ENCODE measurements at regions not wholly inside any gene's neighbourhood (a gene's known extent, or its start where the extent isn't known, plus 50 kb on each side); places are given as distances from the start of the nearest gene placed in this dataset.

DNA sequence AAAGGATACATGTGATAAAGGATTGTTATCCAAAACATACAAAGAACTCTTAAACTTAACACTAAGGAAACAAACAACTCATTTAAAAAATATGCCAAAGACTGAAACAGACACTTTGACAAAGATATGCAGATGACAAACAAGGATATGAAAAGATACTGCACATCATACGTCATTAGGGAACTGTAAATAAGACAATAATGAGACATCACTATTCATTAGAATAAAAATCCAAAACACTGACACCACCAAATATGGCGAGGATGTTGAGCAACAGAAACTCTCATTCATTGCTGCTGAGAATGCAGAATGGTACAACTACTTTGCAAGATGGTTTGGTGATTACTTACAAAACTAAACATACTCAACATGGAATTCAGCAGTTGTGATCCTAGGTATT lies 156.5 kb upstream of the FOXA2 start:
- no peak for DNase-seq (ENCODE audit: low spot score)

DNA sequence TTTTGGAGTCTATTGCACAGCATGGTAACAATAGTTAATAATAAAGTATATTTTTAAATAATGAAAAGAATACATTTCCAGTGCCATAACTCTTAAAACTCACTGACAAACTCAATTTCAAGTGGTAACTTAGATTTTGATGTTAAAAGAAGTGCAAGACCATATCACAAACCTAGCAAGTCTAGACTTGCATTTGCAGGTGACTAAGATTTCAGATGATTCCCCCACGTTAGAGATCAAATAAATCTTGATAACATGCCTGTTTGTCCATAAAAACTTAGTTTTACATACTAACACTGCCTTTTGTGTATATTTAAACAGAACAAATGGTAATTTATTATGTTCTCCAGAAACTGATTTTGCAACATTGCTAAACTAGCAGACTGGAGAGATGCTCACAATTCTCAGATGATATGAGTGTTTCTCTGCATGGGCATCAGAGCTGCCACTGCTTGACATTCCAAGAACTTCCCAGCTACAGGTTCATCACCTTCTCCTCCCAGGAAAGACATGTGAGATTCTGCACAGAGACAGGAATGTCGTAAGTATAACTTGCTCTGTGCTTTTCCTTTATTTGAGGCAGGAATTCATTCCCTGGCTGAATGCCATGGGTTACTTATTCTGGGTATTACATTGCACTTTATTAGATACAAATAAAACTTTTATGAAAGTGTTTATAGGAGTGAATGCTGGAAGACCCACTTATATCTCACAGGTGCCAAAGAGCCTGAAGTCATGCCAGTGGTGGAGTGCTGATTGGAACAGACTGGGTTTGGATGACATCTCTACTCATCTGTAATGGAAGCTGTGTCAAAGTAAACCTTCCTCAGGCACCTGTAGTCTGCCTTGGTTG lies 160.2 kb upstream of the FOXA2 start:
- DNase-seq (ENCODE audit: low spot score) = no peak

DNA sequence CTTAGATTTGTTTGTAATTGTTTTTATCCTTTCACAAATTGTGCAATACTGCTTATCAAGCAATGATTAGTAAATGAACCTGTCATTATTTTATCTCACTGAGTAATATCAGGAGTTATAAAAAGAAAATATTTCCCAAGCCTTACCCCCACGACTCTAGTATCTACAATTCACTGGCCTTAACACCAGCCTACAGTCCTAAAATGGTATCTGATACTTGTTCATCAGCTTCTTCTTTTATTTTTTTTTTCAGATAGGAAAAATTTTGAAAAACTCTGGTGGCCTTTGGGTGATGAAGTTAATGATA lies 160.8 kb upstream of the FOXA2 start:
- no peak for DNase-seq (ENCODE audit: low spot score)

DNA sequence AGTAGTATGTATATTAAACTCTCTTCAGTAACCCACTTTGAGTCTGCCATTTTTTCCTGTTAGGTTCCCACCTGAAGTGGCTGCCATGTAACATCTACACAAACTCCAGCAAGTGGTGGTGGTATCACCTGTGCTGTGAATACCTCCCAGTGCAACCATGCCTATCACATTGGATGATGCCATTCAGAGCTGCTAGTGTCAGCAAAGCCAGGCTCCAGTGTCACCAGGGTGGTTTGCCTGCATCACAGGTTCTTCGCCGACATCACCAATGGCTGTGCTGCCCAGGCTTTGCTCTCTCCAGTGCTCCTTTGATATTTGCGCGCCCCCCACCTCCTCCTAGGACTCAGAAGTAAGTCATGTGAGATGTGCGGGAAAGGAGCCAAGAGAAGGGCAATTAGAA lies 162.6 kb upstream of the FOXA2 start:
- DNase-seq (ENCODE audit: low spot score) = no peak

DNA sequence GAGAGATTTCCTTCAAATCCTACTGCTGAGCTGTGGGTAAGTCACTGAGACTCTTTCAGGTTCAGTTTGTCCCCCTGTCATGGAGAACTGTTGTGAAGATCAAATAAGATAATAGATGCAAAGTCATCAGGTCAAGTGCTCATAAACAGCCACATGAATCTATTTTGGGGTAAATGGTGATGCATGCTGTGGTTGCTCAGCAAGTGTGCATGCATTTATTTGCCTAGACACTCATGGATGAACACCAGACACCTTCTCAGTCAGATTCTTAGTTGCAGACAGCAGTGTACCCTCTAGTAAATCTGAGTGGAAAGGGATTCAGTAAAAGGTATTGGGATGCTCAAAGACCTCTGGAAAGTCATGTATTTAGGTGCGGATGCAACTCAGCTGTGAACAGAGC lies 168.0 kb upstream of the FOXA2 start:
- DNase-seq (ENCODE audit: low spot score) = no peak

DNA sequence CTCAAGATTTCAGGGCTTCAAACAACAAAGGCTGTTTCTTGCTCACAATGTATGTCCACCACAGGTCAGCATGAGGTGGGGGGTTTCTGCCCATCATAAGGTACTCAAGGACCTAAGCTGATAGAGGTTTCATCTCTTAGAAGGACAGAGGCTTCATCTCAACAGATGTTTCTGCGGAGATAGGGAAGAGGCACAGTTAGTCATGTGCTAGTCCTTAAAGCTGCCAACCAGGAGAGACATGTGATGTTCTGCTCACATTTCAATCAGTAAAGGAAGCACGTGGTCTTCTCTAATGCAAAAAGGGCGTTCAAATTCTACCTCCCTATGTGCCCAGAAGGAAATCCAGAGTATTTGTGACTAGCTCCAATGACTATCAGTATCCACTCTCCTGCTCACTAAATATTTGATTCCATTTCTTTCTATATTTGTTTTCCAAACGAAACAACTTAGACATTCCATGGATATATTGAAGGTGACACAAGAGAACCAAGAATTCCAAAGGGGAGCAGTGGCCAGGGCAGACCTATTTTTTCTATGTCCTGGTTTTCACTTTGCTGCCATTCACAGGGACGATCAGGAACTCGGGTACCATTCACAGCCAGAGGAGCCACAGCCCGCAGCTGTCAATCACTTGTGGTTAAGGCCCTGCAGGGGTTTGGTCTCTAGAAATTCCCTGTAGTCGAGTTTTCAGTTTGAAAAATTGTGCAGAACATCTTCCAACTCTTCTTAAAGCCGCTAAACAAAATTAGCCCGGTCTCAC lies 173.2 kb upstream of the FOXA2 start:
- no peak for DNase-seq (ENCODE audit: low spot score)

DNA sequence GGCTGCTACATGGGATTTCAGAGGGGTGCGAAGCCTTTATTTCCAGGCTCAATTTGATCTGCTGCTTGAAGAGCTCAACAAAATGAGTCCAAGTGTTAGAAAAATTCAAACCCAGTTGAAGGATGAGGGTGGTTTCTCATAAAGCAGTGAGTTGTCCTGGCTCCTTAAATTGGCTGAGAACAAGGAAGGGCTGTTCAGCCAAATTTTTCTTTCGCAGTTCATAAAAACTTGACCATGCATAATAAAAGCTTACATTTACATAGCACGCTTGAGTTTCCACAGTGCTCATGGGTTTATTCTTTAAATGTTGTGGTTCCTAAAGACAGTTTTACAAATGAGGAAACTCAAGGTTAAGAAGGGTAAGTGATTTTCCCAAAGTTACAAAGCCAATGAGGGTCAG lies 174.4 kb upstream of the FOXA2 start:
- no peak for DNase-seq (ENCODE audit: low spot score)

DNA sequence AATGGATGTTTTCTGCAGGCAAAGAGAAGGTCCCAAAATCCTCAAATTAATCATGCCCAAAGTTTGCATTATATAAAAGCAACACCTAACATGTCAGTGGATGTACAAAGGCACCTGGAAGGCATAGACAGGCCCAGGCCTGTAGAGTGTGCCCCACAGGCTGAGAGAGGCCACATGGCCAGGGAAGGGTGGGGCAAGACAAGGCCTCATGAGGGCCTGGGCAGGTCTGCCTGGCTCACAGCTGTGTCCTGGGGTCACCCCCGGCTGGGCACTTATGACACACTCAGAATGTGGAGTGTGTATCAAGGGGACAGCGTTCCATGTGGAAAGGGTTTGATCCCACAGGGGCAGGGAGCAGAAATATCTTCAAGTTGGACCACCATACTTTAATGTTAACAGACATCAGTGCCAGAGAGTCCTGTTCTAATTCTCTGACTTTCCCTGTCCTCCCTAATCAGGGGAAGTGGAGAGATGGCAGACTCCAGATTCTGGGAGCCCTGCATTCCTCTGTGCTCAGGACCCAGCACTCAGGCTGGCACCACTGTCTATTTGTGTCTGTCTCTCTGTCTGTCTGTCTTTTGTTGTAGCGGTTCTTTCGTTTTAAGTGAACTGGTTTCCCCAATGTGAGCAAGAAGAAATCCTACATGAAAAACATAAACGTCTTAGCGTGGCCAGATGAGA lies 178.3 kb upstream of the FOXA2 start:
- DNase-seq (ENCODE audit: low spot score) = no peak

DNA sequence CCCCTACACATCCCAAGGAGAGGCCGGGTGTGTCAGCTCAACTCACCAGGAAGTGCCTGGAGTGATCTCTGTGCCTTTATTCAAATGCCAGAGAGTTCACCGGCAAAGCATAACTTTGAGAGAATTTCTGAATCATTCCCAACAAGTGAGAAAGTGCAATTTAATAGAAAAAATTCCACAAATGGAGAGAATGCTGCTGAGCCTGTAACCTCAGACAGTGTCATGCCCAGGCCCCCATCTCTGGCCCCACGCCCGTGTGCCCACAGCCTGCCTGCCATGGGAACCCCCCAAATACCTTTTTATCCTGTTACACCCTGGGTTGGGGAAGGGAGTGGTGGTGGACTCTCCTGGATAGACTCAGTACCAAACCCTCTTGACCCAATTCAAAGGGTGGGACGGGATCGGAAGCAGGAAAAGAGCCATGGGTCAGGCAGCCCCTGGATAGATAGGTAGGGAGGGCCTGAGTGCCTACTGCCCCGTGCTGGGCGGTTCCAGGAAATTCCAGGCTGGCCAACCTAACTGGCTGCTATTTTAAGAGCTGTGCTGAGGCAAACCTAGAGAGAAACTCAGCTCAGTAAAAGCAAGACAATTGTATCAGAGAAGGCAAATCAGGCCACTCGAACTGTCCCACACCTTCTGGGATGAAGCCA lies 179.0 kb upstream of the FOXA2 start:
- DNase-seq (ENCODE audit: low spot score) = no peak

DNA sequence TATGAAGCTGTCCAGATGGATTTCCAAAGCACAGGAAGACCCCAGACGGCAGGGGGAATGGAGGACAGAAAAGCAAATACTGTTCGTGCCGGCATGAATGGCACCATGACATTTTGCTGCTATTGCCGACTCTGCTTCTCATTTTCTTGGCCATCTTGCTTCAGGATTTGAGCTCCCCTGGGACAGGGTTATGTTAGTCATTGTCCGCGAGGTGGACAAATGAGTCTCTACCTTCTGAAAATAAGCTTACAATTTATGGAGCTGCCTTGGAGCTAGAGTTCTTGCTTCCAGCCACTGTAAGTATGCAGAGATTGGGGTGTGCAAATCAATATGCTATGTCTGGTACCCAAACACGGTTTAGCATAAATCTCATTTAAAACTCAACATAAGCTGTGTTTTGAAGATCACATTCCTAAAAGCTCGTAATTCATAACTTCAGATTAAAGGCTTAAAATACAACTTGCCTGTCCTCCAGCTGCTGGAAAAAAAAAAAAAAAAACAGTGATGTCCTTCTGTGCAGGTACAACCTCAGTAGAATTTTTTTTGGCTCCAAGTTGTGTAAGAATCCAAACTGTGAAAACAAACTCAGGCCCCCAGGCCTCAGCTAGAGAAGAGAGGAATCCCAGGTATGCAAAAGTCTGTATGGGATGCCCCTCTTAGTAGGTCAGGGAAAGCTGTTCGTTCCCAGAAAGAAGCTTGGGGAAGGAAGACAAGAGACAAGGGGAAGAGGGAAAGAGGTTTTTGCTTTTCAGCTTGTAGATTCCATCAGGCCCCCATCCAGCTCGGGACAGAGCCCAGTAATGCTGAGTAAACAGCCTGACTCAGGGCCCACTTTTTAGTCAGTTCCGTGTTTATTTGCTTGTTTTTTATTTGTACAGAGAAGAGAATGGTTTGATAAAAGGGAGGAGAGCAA lies 184.2 kb upstream of the FOXA2 start:
- no peak for DNase-seq (ENCODE audit: low spot score)

DNA sequence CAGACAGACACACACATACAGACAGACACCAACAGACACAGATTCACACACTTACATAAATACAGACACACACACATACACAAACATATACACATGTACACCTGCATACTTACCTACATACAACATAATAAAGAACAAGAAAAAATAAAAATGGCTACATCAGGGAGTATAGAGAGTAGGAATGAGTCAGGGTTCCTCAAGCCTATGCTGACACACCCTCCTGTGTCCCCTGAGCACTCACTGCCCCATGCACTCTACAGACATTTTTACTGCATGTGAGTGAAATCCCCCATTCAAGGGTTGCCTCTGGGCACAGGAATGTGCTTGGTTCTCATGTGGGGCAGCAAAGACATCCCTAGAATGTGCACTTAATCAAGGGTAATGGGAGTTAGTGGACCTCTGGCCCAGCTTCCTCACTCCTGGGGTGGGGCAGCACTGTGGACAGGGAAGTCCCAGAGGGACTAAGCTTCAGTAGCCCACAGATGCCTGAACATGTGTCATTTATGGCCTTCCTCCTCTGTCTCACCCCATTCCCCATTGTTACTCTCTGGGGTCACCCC lies 185.9 kb upstream of the FOXA2 start:
- no peak for DNase-seq (ENCODE audit: low spot score)

DNA sequence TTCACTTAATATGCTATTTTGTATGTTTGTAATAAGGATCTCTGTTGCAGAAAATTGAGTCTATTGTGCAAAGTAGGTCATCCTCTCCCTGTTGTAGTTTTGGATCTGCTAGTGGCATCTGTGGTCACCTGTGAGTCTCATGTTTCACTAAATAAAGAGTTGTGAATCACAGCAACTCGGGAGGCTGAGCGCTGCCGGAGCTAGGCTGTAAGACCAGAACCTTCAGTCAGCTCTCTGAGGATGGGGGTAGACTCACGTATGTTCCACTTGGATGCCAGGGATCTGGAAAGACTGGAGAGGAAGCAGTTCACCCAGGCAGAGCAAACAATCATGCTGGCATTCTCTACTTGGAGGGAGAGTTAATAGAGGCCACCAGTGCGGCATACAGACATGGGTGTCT lies 187.3 kb upstream of the FOXA2 start:
- no peak for DNase-seq (ENCODE audit: low spot score)

DNA sequence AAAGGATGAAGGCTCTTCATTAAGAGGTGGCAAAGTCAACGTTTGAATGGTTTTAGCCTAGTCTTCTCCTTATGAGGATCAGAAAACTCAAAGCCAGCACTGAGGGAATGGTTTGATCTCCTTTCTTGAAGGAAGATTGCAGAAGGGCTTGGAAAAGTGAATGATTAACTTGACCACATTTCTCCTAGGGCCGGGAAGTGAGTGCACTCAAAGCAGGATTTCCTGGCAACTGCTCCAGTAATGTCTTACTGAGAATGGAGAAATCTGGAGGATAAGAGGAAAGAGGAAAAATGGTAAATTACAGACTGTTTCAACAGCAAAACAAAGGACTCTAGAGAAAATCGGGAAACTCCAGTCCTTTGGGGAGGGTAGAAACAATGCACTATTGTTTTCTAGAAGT lies 189.0 kb upstream of the FOXA2 start:
- no peak for DNase-seq (ENCODE audit: low spot score)

DNA sequence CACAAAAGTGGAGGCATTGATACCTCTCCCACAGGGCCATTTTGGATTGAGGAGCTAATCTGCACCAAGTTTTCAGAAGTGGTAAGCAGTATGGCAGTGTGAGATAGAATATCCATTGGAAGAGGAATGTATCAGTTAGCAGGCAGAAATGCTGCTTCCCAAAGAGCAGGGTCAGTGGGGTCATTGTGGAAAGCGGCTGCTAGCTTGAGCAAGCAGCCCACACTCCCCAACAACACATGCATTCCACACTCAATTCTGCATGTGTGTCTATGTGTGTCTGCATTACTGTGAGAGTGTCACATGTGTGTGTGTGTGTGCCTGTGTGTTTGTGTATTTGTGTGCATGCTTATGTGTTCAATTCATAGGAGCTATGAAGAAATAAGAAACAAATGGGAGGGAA lies 190.9 kb upstream of the FOXA2 start:
- DNase-seq (ENCODE audit: low spot score) = no peak

DNA sequence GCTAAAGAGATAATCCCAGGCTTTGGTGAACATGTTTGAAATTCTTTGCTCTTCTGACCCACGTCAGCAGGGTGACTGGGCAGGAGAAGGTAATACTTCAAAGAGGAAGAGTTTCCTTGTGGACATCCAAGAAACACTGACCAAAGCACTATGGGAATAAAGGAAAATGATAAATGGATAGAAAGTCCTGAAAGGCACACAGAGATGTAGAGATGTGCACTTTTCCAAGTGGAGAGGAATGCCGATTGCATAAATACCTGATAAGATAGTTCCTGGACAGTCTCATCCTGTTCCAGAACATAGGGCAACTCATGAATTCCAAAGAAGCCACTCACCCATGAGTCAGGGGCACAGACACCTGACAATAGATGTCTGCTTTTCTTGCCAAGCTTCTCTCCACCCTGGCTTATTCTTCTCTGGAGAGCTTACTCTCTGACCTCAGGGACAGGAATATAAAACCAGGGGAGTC lies 191.3 kb upstream of the FOXA2 start:
- no peak for DNase-seq (ENCODE audit: low spot score)

DNA sequence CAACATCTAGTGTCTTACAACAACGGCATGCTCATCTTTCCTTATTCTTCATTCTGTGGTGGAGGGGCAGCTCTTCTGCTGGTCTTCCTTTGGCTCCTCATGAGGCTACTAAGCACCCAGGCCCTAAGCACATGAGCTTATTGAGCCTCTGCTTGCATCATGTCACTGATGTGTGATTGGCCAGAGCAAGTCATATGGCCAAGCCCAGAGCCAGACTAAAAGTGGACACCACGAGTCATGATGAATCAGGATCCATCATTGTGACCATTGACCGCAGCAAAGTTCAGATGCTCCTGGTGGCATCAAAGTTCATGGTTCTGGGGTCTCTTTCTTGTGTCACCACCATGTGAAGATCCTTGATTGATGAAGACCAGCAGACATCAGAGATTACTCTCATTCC lies 192.0 kb upstream of the FOXA2 start:
- DNase-seq (ENCODE audit: low spot score) = no peak

DNA sequence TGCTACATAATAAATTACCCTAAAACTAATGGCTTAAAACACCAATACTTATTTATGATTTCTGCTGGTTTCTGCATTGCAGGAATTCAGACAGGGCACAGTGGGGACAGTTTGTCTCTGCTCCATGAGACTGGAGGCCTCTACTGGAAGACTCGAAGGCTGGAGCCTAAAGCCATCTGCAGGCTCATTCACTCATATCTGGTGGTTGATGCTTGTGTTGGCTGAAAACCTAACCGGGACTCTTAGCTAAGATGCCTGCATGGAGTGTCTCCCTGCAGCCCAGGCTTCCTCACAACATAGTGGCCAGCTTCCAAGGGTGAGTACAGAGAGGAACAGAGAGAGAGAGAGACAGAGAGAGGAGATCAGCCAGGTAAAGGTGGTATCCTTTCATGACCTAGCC lies 195.5 kb upstream of the FOXA2 start:
- no peak for DNase-seq (ENCODE audit: low spot score)

DNA sequence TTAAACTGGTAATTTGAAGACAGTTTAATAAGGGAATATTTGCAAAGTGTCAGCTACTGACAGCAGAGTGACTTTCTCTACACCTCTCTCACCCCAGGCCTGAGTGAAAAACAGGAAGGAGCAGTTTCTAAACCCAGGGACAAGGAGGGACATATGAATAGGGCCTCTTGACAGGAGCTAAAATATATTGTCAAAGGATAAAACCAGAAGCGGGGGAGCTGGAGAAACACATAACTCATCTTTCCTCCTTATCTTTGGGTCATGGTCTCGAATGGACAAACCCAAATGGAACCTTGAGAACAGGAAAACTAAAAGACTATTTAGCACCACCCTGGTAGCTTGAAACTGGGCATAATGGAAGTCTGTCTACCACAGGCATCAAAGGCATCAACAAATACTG lies 197.5 kb upstream of the FOXA2 start:
- DNase-seq (ENCODE audit: low spot score) = no peak

DNA sequence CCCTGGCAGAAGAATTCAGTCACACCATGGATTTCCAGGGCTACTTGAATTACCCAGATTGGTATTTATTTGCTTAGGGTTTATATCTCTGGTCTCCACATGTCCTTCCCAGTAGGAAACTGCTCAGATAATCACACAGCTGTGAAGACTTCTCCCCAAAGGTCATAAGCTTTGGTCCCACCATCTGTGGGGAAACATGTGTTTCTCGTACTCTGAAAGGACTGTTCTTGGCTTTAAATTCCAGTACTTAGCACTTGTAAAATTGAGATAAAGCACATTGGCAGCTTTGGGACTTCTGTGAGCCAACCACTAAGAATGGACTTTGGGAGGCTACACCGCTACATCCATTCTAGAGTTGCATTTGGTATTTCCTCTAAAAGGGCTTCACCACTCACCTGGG lies 205.3 kb upstream of the FOXA2 start:
- no peak for DNase-seq (ENCODE audit: low spot score)

DNA sequence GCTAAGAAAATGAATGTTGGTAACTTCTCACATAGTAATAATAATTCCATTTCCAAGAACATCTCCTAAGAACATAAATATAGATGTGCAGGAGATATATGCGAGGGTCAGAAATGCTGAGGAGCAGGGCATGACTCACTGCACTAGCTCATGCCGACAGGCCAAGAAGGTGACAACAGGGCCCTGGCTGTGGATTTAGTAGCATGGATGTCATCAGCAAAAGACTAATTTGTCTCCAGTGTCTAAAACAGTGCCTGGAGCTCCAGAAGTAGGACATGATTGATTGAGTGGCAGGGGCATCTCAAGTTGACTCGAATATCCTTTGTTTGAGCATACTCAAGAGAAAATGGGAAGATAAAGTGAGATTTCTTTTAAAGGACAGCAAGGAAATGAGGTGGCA lies 207.0 kb upstream of the FOXA2 start:
- no peak for DNase-seq (ENCODE audit: low spot score)

DNA sequence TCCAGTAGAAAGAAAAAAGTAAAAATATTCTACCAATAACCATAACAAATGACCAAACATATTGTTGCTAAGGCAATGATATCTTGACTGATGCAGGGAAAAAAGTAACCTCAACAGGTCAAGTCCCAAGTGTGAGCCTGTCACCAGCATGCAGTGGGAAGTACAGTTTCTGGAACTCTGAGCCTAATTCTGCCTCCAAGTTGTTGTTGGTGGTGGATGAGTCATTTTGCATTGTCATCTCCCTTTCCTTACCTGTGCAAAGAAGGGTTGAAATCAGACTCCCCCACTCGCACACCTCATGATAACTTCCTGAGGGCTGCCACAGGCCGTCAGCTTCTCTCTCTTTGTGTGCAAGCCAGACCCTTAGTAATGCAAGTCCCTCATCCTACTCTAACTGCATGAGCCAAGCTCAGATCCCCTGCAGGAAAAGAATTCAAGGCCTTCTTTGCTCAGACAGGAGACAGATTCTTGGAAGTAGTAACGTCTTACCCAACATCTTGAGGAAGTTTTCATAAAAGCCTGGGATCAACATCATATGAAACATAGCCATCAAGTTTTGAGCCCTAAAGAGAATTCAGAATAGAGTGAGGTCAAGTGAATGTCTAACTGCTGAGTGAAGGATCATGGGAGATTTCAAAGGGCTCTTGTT lies 207.6 kb upstream of the FOXA2 start:
- DNase-seq (ENCODE audit: low spot score) = no peak

Data from NAMALWA (cell line).